Smooth muscle cell (in vitro differentiated cells): ENCODE measurements at regions not wholly inside any gene's neighbourhood (a gene's known extent, or its start where the extent isn't known, plus 50 kb on each side); places are given as distances from the start of the nearest gene placed in this dataset.

Experiments
- DNase-seq: peaks from one replicate; lab custom pipeline; 2025; ENCODE audit not compliant: unreplicated experiment; lab: John Stamatoyannopoulos, UW
- H2AFZ ChIP-seq: fragments of 200-600 bp; sonication (generic); 2 replicates; pipeline ENCODE4 v1.6.0; 2016; ENCODE audit warnings: antibody characterized with exemption, low read depth, mild to moderate bottlenecking
- H3F3A ChIP-seq: fragments of 200-600 bp; sonication (generic); 2 replicates; pipeline ENCODE4 v1.6.0; 2017; ENCODE audit warnings: antibody characterized with exemption, low read depth
- H3K27ac ChIP-seq: fragments of 200-600 bp; sonication (generic); 2 replicates; pipeline ENCODE4 v1.5.1; 2016; ENCODE audit warnings: low read depth, mild to moderate bottlenecking
- H3K27me3 ChIP-seq: fragments of 200-600 bp; sonication (generic); 2 replicates; pipeline ENCODE4 v1.6.1; 2016; ENCODE audit warnings: low read depth, mild to moderate bottlenecking
- H3K36me3 ChIP-seq: fragments of 200-600 bp; sonication (generic); 2 replicates; pipeline ENCODE4 v1.5.1; 2016; ENCODE audit warnings: low read depth
- H3K4me1 ChIP-seq: fragments of 200-600 bp; sonication (generic); 2 replicates; pipeline ENCODE4 v1.5.1; 2016; ENCODE audit warnings: low read depth
- H3K4me2 ChIP-seq: fragments of 200-600 bp; sonication (generic); 2 replicates; pipeline ENCODE4 v1.6.0; 2016; ENCODE audit warnings: mild to moderate bottlenecking
- H3K4me3 ChIP-seq: fragments of 200-600 bp; sonication (generic); 2 replicates; pipeline ENCODE4 v1.5.1; 2016; ENCODE audit warnings: mild to moderate bottlenecking
- H3K79me2 ChIP-seq: fragments of 200-600 bp; sonication (generic); 2 replicates; pipeline ENCODE4 v1.6.0; 2016; ENCODE audit warnings: low read depth, mild to moderate bottlenecking
- H3K9ac ChIP-seq: fragments of 200-600 bp; sonication (generic); 2 replicates; pipeline ENCODE4 v1.6.0; 2016; ENCODE audit warnings: low read depth
- H3K9me3 ChIP-seq: fragments of 200-600 bp; sonication (generic); replicated peaks from 2 replicates; pipeline ENCODE4 v1.5.1; 2016; ENCODE audit warnings: low read depth
- H4K20me1 ChIP-seq: fragments of 200-600 bp; sonication (generic); 2 replicates; pipeline ENCODE4 v1.6.0; 2016; ENCODE audit warnings: low read depth
- WGBS: methylation state at CpG from one replicate; pipeline ENCODE4 v1.1.7; 2016; ENCODE audit warnings: low lambda C conversion rate; 5-methylcytosine and 5-hydroxymethylcytosine counted together
- TF ChIP-seq, protein P1 (sequence below): fragments of 200-600 bp; sonication (generic); IDR thresholded peaks from 2 replicates; pipeline ENCODE4 v1.5.1; 2017; ENCODE audit warnings: borderline replicate concordance, mild to moderate bottlenecking, antibody characterized with exemption; ENCODE audit not compliant: insufficient read depth, poor library complexity, severe bottlenecking

DNA sequence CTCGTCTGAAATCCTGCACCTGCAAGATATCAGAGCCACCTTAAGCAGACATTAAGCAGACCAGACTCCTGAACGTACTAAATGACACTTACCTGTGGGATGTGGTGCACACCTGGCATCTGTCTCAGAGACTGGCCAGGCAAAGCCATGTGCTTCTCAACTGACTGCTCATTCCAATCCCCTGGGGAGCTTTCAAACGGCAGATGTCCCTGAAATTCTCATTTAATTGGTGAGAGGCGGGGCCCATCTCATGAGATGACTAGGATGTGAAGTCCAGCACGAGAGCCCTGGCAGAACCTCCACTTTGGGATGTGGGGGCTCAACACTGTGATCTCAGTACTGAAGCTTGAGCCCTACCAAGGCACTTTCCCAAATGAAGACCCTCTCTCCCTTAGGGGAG, 84.9 kb upstream of the HMGXB4 start:
- Histone ChIP-seq H3K79me2 (no peaks in the 10 kb centered on the region), H3K4me3 (no peak overlapping the region), H4K20me1 (no peaks in the 10 kb centered on the region), H3K36me3 (no peaks in the 10 kb centered on the region), H3K9me3 (no peaks in the 10 kb centered on the region), H3K4me1 (no peaks in the 10 kb centered on the region), H3K27me3 (peaks cover 31% of the 10 kb centered on the region), H3K27ac (no peak overlapping the region), H3K9ac (no peak overlapping the region), H3F3A (no peaks in the 10 kb centered on the region), H3K4me2 (no peak overlapping the region), H2AFZ (no peak overlapping the region)
- TF ChIP-seq, protein P1, sequence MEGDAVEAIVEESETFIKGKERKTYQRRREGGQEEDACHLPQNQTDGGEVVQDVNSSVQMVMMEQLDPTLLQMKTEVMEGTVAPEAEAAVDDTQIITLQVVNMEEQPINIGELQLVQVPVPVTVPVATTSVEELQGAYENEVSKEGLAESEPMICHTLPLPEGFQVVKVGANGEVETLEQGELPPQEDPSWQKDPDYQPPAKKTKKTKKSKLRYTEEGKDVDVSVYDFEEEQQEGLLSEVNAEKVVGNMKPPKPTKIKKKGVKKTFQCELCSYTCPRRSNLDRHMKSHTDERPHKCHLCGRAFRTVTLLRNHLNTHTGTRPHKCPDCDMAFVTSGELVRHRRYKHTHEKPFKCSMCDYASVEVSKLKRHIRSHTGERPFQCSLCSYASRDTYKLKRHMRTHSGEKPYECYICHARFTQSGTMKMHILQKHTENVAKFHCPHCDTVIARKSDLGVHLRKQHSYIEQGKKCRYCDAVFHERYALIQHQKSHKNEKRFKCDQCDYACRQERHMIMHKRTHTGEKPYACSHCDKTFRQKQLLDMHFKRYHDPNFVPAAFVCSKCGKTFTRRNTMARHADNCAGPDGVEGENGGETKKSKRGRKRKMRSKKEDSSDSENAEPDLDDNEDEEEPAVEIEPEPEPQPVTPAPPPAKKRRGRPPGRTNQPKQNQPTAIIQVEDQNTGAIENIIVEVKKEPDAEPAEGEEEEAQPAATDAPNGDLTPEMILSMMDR, result no peak
- 58% methylated on average over 5 of the region's 5 CpGs for WGBS
- no peak for DNase-seq

DNA sequence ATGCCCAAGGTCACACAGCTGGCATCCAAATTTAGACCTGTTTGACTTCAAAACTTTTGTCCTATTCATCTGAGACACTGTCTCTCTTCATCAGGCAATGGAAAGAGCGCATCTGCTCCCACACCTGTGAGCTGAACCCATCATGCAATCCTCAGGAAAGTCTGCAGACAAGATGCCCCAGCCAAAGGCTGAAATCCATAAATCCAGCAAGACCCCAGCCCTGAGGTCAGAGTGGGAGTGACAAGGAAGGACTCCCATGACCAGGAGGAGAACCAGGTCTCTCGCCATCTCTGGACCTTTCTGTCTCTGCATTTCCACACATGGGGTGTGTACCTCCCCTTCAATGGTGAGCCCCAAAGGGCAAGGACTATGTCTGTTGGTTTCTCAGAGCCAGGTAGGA, 83.6 kb upstream of the HMGXB4 start:
- TF ChIP-seq, protein P1, result no peak

DNA sequence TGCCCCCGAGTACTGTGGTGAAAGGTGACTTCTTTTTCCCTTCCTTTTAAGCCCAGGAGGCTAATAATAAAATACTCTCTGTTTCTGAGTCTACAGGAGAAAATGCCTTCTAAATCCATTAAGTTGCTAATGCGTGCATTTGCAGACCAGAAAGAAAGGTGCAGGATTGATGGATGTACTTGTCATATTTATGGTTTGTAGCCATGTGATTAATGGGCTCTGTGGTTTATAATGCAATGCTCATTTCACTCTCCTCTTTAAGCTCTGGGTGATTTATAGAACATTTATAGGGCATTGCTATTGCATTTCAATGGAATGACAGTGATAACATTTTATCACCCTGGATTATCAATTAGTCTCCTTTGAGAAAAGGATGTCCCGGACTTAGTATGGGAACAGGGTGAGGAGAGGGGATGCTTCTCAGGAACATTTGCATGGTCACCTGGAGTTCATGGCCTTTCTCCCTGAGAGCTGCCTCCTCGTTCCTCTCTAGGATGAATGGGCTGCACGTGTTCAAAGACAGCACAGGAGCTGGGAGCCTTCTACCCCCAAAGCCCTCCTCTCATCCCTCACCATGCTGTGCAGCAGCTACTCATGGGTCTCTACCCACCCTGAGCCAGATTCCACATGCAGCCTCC, 82.8 kb upstream of the HMGXB4 start:
- Histone ChIP-seq H3K4me2 (no peak overlapping the region), H2AFZ (no peak overlapping the region), H3K79me2 (no peaks in the 10 kb centered on the region), H3K4me3 (no peak overlapping the region), H3K9me3 (no peaks in the 10 kb centered on the region), H3K9ac (no peak overlapping the region), H3K27ac (no peak overlapping the region), H3K27me3 (peaks cover 31% of the 10 kb centered on the region), H3K4me1 (no peaks in the 10 kb centered on the region), H3K36me3 (no peaks in the 10 kb centered on the region), H4K20me1 (no peaks in the 10 kb centered on the region), H3F3A (no peaks in the 10 kb centered on the region)
- no peak for DNase-seq
- TF ChIP-seq, protein P1, result no peak
- WGBS, result 69% methylated on average over 5 of the region's 5 CpGs

More for the DNA sequence above, 83.6 kb upstream of the HMGXB4 start:
- 82% methylated on average over 2 of the region's 2 CpGs for WGBS
- no peak overlapping the region for H3K4me2 ChIP-seq
- no peaks in the 10 kb centered on the region for H3K36me3 ChIP-seq
- no peaks in the 10 kb centered on the region for H3K9me3 ChIP-seq
- H3K27ac ChIP-seq, result no peak overlapping the region
- no peak for DNase-seq
- no peaks in the 10 kb centered on the region for H4K20me1 ChIP-seq
- H2AFZ ChIP-seq, result no peak overlapping the region
- no peaks in the 10 kb centered on the region for H3F3A ChIP-seq
- H3K4me3 ChIP-seq, result no peak overlapping the region
- no peak overlapping the region for H3K9ac ChIP-seq
- H3K79me2 ChIP-seq, result no peaks in the 10 kb centered on the region
- peaks cover 31% of the 10 kb centered on the region for H3K27me3 ChIP-seq
- H3K4me1 ChIP-seq, result no peaks in the 10 kb centered on the region

DNA sequence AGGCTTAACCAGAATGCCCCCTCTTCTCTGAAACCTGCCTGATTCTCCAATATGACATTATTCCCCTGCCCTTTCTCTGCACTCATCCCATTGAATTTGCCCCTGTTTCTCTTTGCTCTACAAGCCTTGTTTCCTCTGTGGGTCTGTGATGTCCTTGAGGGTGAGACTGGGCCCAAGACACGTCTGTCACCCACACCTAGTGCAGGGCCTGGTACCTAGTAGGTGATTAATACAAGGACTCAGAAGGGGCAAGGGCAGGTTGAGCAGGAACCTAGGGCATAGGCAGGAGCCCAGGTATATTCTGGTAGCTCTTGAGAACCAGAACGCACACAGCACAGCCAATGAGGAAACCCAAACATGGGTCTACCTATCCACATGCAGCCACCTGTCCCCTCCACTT, 81.9 kb upstream of the HMGXB4 start:
- no peaks in the 10 kb centered on the region for H4K20me1 ChIP-seq
- no peak overlapping the region for H3K4me3 ChIP-seq
- no peak overlapping the region for H3K4me2 ChIP-seq
- no peak overlapping the region for H3K27ac ChIP-seq
- DNase-seq, result no peak
- TF ChIP-seq, protein P1, result no peak
- H3K4me1 ChIP-seq, result no peaks in the 10 kb centered on the region
- H3K36me3 ChIP-seq, result no peaks in the 10 kb centered on the region
- no peaks in the 10 kb centered on the region for H3K9me3 ChIP-seq
- no peaks in the 10 kb centered on the region for H3F3A ChIP-seq
- no peak overlapping the region for H3K9ac ChIP-seq
- peaks cover 31% of the 10 kb centered on the region for H3K27me3 ChIP-seq
- 66% methylated on average over 2 of the region's 2 CpGs for WGBS
- H3K79me2 ChIP-seq, result no peaks in the 10 kb centered on the region
- no peak overlapping the region for H2AFZ ChIP-seq
